OCI-LY7 (cell line): ENCODE measurements at regions not wholly inside any gene's neighbourhood (a gene's known extent, or its start where the extent isn't known, plus 50 kb on each side); places are given as distances from the start of the nearest gene placed in this dataset.

Experiments
- BruUV-seq: library from RNA; stranded (reverse); fragments of 400-500 nt; replicated peaks from 2 replicates; lab custom pipeline; 2021; lab: Mats Ljungman, UMichigan
- CTCF ChIA-PET: fragments of 300-600 bp; sonication (Branson Sonifier 250); formaldehyde crosslinking; loops from one replicate; lab custom pipeline; 2022; ENCODE audit warnings: antibody characterized with exemption; ENCODE audit not compliant: unreplicated experiment; lab: Charles Lee
- POLR2A ChIA-PET: fragments of 300-600 bp; sonication (Branson Sonifier 250); formaldehyde crosslinking; loops from one replicate; lab custom pipeline; 2022; ENCODE audit warnings: antibody characterized with exemption; lab: Charles Lee
- DNase-seq: peaks from one replicate; pipeline ENCODE4 v3.0.0-alpha.2; 2015; ENCODE audit warnings: low spot score
- H2AFZ ChIP-seq: fragments of 200-600 bp; sonication (generic), shearing (Covaris generic); 2 replicates; pipeline ENCODE4 v1.6.1; 2014; ENCODE audit warnings: mild to moderate bottlenecking, antibody characterized with exemption, low read length, moderate library complexity
- H3K27ac ChIP-seq: fragments of 200-600 bp; sonication (generic); 2 replicates; pipeline ENCODE4 v1.5.1; 2014; ENCODE audit warnings: mixed run types, low read depth, mild to moderate bottlenecking, moderate library complexity, low read length, inconsistent platforms; ENCODE audit not compliant: poor library complexity, severe bottlenecking
- H3K36me3 ChIP-seq: fragments of 200-600 bp; sonication (generic); 2 replicates; pipeline ENCODE4 v1.6.1; 2014; ENCODE audit warnings: mild to moderate bottlenecking, antibody characterized with exemption, low read length, moderate library complexity, mixed read lengths; ENCODE audit not compliant: insufficient read depth
- H3K4me1 ChIP-seq: fragments of 200-600 bp; sonication (generic); 2 replicates; pipeline ENCODE4 v1.5.1; 2014; ENCODE audit warnings: mild to moderate bottlenecking, low read length; ENCODE audit not compliant: insufficient read depth, poor library complexity, severe bottlenecking
- H3K4me2 ChIP-seq: fragments of 200-600 bp; sonication (generic); 2 replicates; pipeline ENCODE4 v1.6.1; 2014; ENCODE audit warnings: mild to moderate bottlenecking, low read length
- H3K4me3 ChIP-seq: fragments of 200-600 bp; sonication (generic); 2 replicates; pipeline ENCODE4 v1.5.1; 2014; ENCODE audit warnings: mild to moderate bottlenecking, low read depth, low read length; ENCODE audit not compliant: poor library complexity, severe bottlenecking
- H3K79me2 ChIP-seq: fragments of 200-600 bp; sonication (generic); 2 replicates; pipeline ENCODE4 v1.6.1; 2016; ENCODE audit warnings: low read depth, mild to moderate bottlenecking, low read length, moderate library complexity, mixed read lengths; ENCODE audit not compliant: insufficient read depth
- H3K9me2 ChIP-seq: fragments of 200-600 bp; sonication (generic); 2 replicates; pipeline ENCODE4 v1.6.1; 2016; ENCODE audit warnings: mild to moderate bottlenecking, low read length, mixed read lengths; ENCODE audit not compliant: insufficient read depth
- H3K9me3 ChIP-seq: fragments of 200-600 bp; sonication (generic); 2 replicates; pipeline ENCODE4 v1.6.1; 2014; ENCODE audit warnings: mild to moderate bottlenecking, mixed run types, low read length, mixed read lengths
- H4K20me1 ChIP-seq: fragments of 200-600 bp; sonication (generic); 2 replicates; pipeline ENCODE4 v1.6.1; 2014; ENCODE audit warnings: mild to moderate bottlenecking, antibody characterized with exemption, low read length, moderate library complexity, mixed read lengths; ENCODE audit not compliant: insufficient read depth
- EZH2phosphoT487 ChIP-seq: fragments of 200-600 bp; sonication (generic); IDR thresholded peaks from 2 replicates; pipeline ENCODE4 v1.6.1; 2018; ENCODE audit warnings: low read depth, borderline replicate concordance, mild to moderate bottlenecking, mixed run types, antibody characterized with exemption, low read length, moderate library complexity, mixed read lengths
- intact Hi-C: fragments of 100-400 bp; cut with micrococcal nuclease; formaldehyde crosslinking; loops from one replicate; pipeline ENCODE4 v1.10.0; 2022; ENCODE audit not compliant: unreplicated experiment
- TF ChIP-seq, protein P1 (sequence below): fragments of 200-600 bp; sonication (generic); conservative IDR thresholded peaks from 2 replicates; pipeline ENCODE4 v1.5.1; 2014; ENCODE audit warnings: mild to moderate bottlenecking, antibody characterized with exemption, low read length, moderate library complexity, mixed read lengths

DNA sequence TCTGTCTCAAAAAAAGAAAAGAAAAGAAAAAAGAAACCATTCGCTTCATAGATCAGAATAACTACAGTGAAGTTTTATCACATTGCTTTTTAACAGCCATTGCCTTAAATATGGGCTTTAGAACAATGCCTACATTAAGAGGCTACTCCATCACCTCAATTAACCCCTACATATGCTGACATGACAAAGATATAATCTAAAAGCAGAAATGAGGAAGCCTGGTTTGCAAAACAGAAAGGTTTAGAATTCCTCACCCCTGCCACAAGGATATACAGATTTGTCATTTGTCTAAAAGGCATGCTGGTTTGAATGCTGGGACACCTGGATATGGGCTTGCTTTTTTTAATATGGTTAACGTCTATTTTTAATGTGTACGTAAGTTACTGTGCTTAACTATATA is 1353.0 kb upstream of the C9orf72 start:
- BruUV-seq = no TSS peak
- TF ChIP-seq EZH2phosphoT487 = no peak
- TF ChIP-seq, protein P1, sequence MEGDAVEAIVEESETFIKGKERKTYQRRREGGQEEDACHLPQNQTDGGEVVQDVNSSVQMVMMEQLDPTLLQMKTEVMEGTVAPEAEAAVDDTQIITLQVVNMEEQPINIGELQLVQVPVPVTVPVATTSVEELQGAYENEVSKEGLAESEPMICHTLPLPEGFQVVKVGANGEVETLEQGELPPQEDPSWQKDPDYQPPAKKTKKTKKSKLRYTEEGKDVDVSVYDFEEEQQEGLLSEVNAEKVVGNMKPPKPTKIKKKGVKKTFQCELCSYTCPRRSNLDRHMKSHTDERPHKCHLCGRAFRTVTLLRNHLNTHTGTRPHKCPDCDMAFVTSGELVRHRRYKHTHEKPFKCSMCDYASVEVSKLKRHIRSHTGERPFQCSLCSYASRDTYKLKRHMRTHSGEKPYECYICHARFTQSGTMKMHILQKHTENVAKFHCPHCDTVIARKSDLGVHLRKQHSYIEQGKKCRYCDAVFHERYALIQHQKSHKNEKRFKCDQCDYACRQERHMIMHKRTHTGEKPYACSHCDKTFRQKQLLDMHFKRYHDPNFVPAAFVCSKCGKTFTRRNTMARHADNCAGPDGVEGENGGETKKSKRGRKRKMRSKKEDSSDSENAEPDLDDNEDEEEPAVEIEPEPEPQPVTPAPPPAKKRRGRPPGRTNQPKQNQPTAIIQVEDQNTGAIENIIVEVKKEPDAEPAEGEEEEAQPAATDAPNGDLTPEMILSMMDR = no peak
- no peaks in the 10 kb centered on the region for H3K9me3 ChIP-seq
- ChIA-PET CTCF (no interaction called here), POLR2A (no interaction called here)
- H2AFZ ChIP-seq = no peak overlapping the region
- intact Hi-C loops = no loop called here
- no peaks in the 10 kb centered on the region for H3K36me3 ChIP-seq
- no peaks in the 10 kb centered on the region for H3K9me2 ChIP-seq
- no peaks in the 10 kb centered on the region for H3K79me2 ChIP-seq
- H3K4me3 ChIP-seq = no peak overlapping the region
- no peak overlapping the region for H3K27ac ChIP-seq
- no peak overlapping the region for H3K4me2 ChIP-seq
- DNase-seq = no peak
- no peaks in the 10 kb centered on the region for H4K20me1 ChIP-seq
- no peaks in the 10 kb centered on the region for H3K4me1 ChIP-seq

DNA sequence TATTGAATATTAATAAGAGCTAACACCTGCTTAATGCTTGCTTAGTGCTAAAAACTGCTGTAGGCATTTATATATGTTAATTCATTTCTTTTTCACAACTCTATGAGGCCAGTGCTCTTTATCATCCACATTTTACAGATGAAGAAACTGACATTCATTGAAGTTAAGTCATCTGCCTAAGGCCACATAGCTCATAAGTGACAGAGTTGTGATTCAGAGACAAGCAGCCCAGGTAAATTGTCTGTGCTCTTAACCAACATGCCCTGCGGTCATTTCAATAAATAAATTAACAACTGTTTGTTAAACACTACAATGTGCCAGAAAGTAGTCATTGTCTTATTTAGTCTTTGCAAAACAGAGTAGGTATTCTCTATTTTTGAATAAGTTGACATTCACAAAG is 1354.4 kb upstream of the C9orf72 start:
- Histone ChIP-seq H3K4me3 (no peak overlapping the region), H3K36me3 (no peaks in the 10 kb centered on the region), H3K79me2 (no peaks in the 10 kb centered on the region), H2AFZ (no peak overlapping the region), H3K4me2 (no peak overlapping the region), H4K20me1 (no peaks in the 10 kb centered on the region), H3K9me2 (no peaks in the 10 kb centered on the region), H3K27ac (no peak overlapping the region), H3K9me3 (no peaks in the 10 kb centered on the region), H3K4me1 (no peaks in the 10 kb centered on the region)
- POLR2A ChIA-PET = interaction anchor here (0.6 kb wide), 1 partner anchor 151 kb away, joined by 3 read pairs; no protein-coding TSS in a partner anchor
- DNase-seq = no peak
- no peak for TF ChIP-seq EZH2phosphoT487
- TF ChIP-seq, protein P1 = no peak
- CTCF ChIA-PET = no interaction called here
- intact Hi-C loops = no loop called here
- BruUV-seq = no TSS peak

DNA sequence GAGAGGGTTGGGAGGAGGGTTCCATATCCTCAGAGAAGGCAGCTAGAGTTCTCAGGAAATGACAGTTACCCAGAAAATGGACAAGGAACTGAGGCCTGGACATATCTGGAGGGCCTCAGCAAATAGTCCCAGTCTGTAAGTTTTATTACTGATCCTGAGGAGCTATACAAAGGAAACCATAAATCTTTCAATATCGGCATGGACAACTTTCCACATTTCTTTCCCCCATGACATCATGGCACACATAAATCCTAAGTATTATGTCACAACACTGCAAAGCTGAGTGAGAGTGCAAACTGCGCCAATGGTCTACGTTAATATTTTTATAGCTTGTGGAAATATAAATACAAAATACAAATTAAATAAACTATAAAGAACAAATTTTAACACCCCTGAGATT is 1356.2 kb upstream of the C9orf72 start:
- BruUV-seq = no TSS peak
- Histone ChIP-seq H3K9me2 (no peaks in the 10 kb centered on the region), H3K27ac (no peak overlapping the region), H3K4me1 (no peaks in the 10 kb centered on the region), H3K79me2 (no peaks in the 10 kb centered on the region), H2AFZ (no peak overlapping the region), H4K20me1 (no peaks in the 10 kb centered on the region), H3K4me2 (no peak overlapping the region), H3K4me3 (no peak overlapping the region), H3K9me3 (no peaks in the 10 kb centered on the region), H3K36me3 (no peaks in the 10 kb centered on the region)
- no peak for DNase-seq
- POLR2A ChIA-PET = interaction anchor here (0.8 kb wide), 1 partner anchor 49 kb away, joined by 4 read pairs; no protein-coding TSS in a partner anchor
- CTCF ChIA-PET = no interaction called here
- intact Hi-C loops = no loop called here
- TF ChIP-seq, protein P1 = no peak
- no peak for TF ChIP-seq EZH2phosphoT487
